ENCODE measurements at regions not wholly inside any gene's neighbourhood (a gene's known extent, or its start where the extent isn't known, plus 50 kb on each side); places are given as distances from the start of the nearest gene placed in this dataset.

- H3K27ac ChIP-seq (ENCODE audit: low read depth, low read length), result no peak overlapping the region
- no peak for DNase-seq
- Mint-ChIP-seq H3K27ac (peak overlapping the region; percentile 40), H3K27me3 (ENCODE audit: insufficient read depth) (no peaks in the 10 kb centered on the region), H3K4me3 (no peak overlapping the region), H3K36me3 (ENCODE audit: low read depth) (peaks cover 73% of the 10 kb centered on the region), H3K4me1 (peaks cover 3% of the 10 kb centered on the region), H3K9me3 (no peaks in the 10 kb centered on the region)
- no peak for TF ChIP-seq CTCF (conservative IDR thresholded peaks at IDR 0.05)
- peaks cover 4% of the 10 kb centered on the region for H3K9me3 ChIP-seq (ENCODE audit: control insufficient read depth, low read length)
- H3K4me1 ChIP-seq (ENCODE audit: control insufficient read depth, insufficient read depth, low read length), result no peaks in the 10 kb centered on the region
- H3K4me3 ChIP-seq (ENCODE audit: low read length), result no peak overlapping the region
- peaks cover 70% of the 10 kb centered on the region for H3K36me3 ChIP-seq (ENCODE audit: control insufficient read depth, insufficient read depth, low read length)
- no peak overlapping the region for H3K9ac ChIP-seq (ENCODE audit: extremely low read depth, low read length, poor library complexity, severe bottlenecking)
- H3K27me3 ChIP-seq (ENCODE audit: control insufficient read depth, insufficient read depth, low read length, poor library complexity, severe bottlenecking), result no peaks in the 10 kb centered on the region
These were observed 87.6 kb upstream of the ZCCHC13 start for GRCh38 chrX:74216421-74216820.

GRCh38 chrX:74211911-74212310 lies 92.1 kb upstream of the ZCCHC13 start:
- H3K36me3 Mint-ChIP-seq (ENCODE audit: low read depth), result peaks cover 80% of the 10 kb centered on the region
- H3K27me3 Mint-ChIP-seq (ENCODE audit: insufficient read depth), result no peaks in the 10 kb centered on the region
- H3K27ac Mint-ChIP-seq, result no peak overlapping the region
- no CpG with 5 or more reads among the region's 1 CpG for WGBS, 2 experiments (ENCODE audit: insufficient coverage in 1 of 2, insufficient read length in 1 of 2)
- Histone ChIP-seq H3K27me3 (ENCODE audit: control insufficient read depth, insufficient read depth, low read length, poor library complexity, severe bottlenecking) (no peaks in the 10 kb centered on the region), H3K9me3 (ENCODE audit: control insufficient read depth, low read length) (peaks cover 4% of the 10 kb centered on the region), H3K27ac (ENCODE audit: low read depth, low read length) (no peak overlapping the region), H3K36me3 (ENCODE audit: control insufficient read depth, insufficient read depth, low read length) (peaks cover 71% of the 10 kb centered on the region), H3K4me3 (ENCODE audit: low read length) (no peak overlapping the region), H3K4me1 (ENCODE audit: control insufficient read depth, insufficient read depth, low read length) (no peaks in the 10 kb centered on the region), H3K9ac (ENCODE audit: extremely low read depth, low read length, poor library complexity, severe bottlenecking) (no peak overlapping the region)
- no peak for DNase-seq
- H3K4me1 Mint-ChIP-seq, result peaks cover 3% of the 10 kb centered on the region
- no peak for TF ChIP-seq CTCF (conservative IDR thresholded peaks at IDR 0.05)
- H3K9me3 Mint-ChIP-seq, result no peaks in the 10 kb centered on the region
- no peak overlapping the region for H3K4me3 Mint-ChIP-seq

- H3K27ac Mint-ChIP-seq, result no peak overlapping the region
- no peak overlapping the region for H3K9ac ChIP-seq (ENCODE audit: extremely low read depth, low read length, poor library complexity, severe bottlenecking)
- H3K27ac ChIP-seq (ENCODE audit: low read depth, low read length), result no peak overlapping the region
- H3K27me3 Mint-ChIP-seq (ENCODE audit: insufficient read depth), result no peaks in the 10 kb centered on the region
- H3K9me3 Mint-ChIP-seq, result no peaks in the 10 kb centered on the region
- TF ChIP-seq CTCF (conservative IDR thresholded peaks at IDR 0.05), result no peak
- H3K9me3 ChIP-seq (ENCODE audit: control insufficient read depth, low read length), result no peaks in the 10 kb centered on the region
- no peaks in the 10 kb centered on the region for H3K4me1 Mint-ChIP-seq
- no peaks in the 10 kb centered on the region for H3K4me1 ChIP-seq (ENCODE audit: control insufficient read depth, insufficient read depth, low read length)
- H3K4me3 ChIP-seq (ENCODE audit: low read length), result no peak overlapping the region
- H3K36me3 ChIP-seq (ENCODE audit: control insufficient read depth, insufficient read depth, low read length), result peaks cover 57% of the 10 kb centered on the region
- DNase-seq, result no peak
- no peaks in the 10 kb centered on the region for H3K27me3 ChIP-seq (ENCODE audit: control insufficient read depth, insufficient read depth, low read length, poor library complexity, severe bottlenecking)
- 93% methylated on average over 3 of the region's 3 CpGs; no CpG with 5 or more reads in 1 of the 2 experiments for WGBS, 2 experiments (ENCODE audit: insufficient coverage in 1 of 2, insufficient read length in 1 of 2)
- no peak overlapping the region for H3K4me3 Mint-ChIP-seq
- H3K36me3 Mint-ChIP-seq (ENCODE audit: low read depth), result peaks cover 63% of the 10 kb centered on the region
These were observed 96.4 kb upstream of the ZCCHC13 start for GRCh38 chrX:74207539-74207938.
